Stimulated activated CD4-positive, alpha-beta T cell treated with anti-CD3 and anti-CD28 coated beads, TNF-alpha, amount 100 ng/mL, for 24 hours (primary cell): ENCODE measurements at regions not wholly inside any gene's neighbourhood (a gene's known extent, or its start where the extent isn't known, plus 50 kb on each side); places are given as distances from the start of the nearest gene placed in this dataset.
A peak's percentile ranks its signal among the peaks of the same experiment; 100 is the strongest.
"Not testable (repeated sequence)": the region's sequence is repeated elsewhere in the genome, so short reads cannot be mapped to it uniquely, and the experiment has no call there.

Experiments
- DNase-seq, 3 experiments: peaks; one replicate each; pipeline ENCODE4 v3.0.0-alpha.2; 2020; ENCODE audit warnings: low read depth in 3 of 3

GRCh38 chr13:50387051-50387581 lies 371.9 kb downstream of the KCNRG start:
- DNase-seq = peak in 2 of 3 experiments; percentile 7 to 17

GRCh38 chr13:50388481-50388880 lies 373.2 kb downstream of the KCNRG start:
- no peak for DNase-seq

- DNase-seq = no peak
Observed at GRCh38 chr13:50389726-50390125, 374.5 kb downstream of the KCNRG start.

DNA sequence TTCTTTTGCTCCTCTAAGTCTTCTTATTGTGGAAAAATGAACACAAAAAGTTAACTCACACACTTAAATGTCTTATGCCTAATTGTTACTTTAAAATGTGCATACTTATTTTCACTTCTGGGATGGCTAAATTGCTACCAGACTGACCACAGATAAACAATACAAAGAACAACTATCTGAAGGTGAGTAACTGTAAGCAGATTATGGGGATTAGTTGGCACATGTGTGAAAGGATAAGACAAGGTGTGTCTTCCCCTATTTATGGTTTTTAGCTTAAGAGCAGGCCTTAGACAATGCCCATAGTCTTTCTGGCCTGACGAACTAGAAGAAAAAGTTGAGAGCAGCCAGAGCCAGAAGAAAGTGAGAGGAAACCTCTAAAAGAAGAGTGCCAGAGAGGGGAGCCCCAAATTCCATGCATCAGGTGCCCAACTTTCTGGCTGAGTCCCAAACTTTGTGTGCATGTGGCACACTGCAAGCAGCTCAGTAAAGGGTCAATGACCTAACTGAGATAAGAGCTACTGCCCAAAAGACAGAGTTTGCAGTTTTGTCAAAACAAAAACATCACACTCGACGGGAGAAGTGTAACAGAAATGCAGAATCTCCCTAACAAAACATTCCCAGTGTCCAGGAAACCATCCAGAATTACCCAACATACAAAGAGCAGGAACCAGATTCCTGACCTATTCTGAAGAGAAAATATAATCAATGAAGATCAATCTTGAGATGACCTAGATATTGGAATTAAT lies 375.4 kb downstream of the KCNRG start:
- DNase-seq = no peak

- no peak for DNase-seq
Observed at GRCh38 chr13:50392977-50393376, 377.7 kb downstream of the KCNRG start.

GRCh38 chr13:50393628-50394027 lies 378.4 kb downstream of the KCNRG start:
- DNase-seq = no peak

DNA sequence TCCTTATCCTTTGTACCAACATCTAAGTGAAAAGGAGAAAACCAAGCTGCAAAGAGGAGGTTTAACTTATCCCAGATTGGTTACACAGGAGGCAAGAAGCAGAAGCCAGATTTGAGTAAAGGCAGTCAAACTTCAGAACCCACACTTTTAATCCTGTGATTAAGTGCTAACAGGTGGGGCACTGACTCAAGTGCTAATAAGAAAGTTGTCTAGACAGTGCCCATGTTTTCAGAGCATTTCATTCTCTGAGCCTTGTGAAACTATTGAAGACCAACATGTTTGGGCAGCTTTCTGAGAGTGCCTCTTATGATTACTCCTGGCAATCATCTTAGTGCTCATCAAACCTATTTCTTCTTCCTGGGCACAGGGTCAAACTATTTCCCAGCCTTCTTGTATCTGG lies 380.8 kb downstream of the KCNRG start:
- DNase-seq = no peak

- DNase-seq = not testable (repeated sequence)
Observed at GRCh38 chr13:50396618-50397017, 381.4 kb downstream of the KCNRG start.

DNA sequence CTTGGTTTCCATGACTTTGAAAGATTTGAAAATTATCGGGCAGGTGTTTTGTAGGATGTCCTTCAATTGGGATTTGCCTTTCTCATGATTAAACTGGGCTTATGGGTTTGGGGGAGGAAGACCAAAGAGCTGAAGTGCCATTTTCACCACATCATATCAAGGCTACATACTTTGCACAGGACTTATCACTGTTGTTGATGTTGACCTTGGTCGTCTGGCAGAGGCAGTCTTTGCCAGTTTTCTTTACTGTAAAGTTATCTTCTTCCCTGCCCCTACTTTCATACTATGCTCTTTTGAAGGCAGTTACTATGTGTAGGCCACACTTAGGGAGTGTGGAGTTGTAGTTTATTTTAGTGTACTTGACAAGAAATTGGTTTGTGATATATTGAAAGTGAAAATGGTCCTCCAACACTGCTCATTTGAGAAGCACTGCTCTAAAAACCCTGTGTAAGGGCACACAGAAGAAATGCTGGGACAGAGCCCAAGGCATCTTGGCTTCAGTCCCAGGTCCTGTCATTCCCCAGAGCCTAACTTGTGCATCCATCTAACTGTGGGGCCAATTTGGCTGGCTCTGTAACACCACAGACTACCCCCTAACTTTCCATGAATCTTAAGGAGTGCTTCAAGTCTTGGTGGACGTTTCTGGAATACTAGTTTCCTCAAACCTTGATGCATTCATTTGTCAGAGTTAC lies 384.9 kb downstream of the KCNRG start:
- DNase-seq = no peak

DNA sequence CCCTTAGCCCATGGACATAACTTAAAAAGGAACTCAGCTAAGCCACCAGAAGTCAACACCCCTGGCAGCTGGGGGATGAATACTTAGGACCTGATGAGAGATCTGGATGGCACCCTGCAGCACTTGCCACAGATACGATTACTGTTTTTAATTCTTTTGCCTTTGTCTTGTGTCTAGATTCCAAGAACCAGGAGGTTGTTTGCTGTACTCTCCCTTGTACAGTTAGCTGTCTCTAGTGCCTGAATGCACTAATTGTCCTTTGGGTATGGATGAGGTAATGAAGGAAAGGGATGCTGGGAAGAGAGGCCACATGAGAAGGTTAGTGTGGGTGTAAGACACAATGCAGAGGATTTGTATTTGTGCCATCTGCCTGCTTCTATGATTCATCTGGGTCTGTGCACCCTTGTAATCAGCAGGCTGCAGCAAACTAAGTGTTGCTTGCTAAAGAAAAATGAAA lies 385.8 kb downstream of the KCNRG start:
- no peak for DNase-seq

DNA sequence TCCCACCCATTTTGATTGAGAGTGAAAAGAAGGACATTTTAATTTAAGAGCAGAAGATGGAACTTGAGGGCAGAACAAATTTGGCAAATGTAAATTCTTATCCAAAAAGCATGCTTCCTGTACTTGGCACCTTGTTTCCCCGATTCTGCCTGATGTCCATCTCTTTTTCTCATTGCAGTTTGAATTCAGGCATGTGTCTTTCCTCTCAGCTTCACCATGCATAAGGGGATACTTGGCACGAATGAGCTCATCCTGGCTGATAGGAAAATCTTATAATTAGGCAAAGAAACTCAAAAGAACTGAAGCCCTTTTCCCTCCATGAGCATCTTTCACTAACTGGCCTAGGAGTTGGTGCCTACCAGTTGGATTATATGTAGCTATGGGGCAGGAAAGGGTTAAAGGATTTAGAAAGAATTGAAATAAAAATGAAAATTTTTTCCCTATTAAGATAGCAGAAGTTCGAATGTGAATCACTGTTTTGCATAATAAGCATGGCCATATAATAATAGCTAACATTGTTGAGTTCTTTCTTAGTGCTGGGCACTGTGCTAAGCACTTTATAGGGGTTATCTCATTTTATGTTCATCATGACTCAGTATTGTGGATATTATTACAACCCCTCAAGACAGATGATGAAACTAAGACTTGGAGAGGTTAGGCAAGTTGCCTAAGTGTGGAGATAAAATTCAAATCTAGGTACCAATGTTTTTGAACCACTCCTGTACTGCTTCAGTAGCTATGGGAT lies 386.6 kb downstream of the KCNRG start:
- no peak for DNase-seq

- no peak for DNase-seq
Observed at GRCh38 chr13:50403311-50403710, 388.1 kb downstream of the KCNRG start.

DNA sequence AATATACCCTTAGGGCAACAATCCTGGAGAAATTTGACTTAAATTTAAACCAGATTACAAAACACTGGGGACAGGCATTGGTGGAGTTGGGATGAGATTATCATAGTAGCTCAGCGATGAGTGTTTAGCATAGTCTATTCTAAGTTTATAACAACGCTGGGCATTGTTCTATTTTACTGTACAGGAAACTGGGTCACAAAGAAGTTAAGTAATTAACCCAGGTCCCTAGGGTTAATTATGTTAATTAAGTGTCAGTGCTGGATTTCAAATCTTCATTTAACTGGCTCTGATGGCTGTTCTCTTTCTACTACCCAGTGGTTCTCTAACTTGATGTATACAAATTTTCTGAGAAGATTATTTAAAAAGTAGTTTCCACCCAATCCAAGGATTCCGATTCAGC lies 388.9 kb downstream of the KCNRG start:
- DNase-seq = no peak

DNA sequence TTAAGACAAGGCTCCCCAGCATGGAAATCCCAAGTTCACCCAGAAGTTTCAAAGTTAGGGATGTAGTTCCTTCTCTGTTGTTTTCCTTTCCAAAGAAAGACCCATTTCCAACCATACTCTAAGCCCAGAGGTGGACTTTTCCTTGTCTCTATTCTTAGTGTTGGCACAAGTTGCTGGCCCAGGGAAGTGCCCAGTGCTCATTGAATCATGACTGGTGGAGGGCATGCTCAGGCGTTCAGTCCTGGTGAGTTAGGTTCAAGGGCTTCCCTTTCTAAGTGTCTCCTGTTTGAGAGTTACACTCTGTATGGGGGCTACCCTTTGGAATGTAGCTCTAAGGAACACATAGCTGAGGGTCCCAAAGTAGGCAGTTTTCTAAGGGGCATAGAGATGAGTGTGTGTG lies 389.5 kb downstream of the KCNRG start:
- DNase-seq = no peak

- DNase-seq = no peak
Observed at GRCh38 chr13:50406831-50407230, 391.6 kb downstream of the KCNRG start.

DNA sequence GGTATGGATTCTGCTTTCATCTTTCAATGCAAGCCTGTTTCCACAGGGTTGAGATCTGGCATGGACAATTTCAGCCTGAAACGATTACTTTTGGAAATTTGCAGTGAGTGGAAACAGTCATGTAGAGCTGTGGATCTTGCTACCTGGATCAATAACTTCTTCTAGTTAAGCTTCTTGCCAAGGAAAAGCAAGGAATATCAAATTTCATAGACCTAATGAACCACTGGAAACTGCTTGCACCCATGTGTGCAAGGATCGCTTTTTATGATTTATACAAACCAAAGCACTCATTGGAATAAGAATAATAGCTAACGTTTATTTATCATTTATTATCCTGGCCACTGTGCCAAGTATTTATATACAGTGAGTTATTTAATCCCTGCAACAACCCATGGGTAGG lies 392.8 kb downstream of the KCNRG start:
- DNase-seq = no peak

GRCh38 chr13:50409220-50409619 lies 394.0 kb downstream of the KCNRG start:
- no peak for DNase-seq

- DNase-seq = peak in 1 of 3 experiments; percentile 3
Observed at GRCh38 chr13:50410921-50411746, 395.9 kb downstream of the KCNRG start.

- DNase-seq = no peak
Observed at GRCh38 chr13:50412046-50412617, 396.9 kb downstream of the KCNRG start.

DNA sequence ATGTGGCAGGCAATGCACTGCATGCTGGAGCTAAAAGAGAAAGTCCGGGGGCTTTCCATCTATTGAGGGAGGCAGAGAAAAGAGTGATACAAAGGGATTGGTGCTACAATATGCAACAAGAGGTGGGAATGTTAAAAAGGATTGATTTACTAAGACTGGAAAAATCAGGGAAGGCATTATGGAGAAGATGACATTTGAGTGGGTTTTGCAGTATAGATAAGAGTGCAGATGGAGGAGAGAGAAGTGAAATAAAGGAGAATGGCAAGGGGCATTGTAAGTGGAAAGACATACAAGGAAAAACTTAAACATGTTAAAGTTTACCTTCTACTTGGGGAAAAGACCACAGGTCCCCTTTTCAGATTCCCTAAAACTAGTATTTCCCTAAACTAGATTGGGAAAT lies 399.4 kb downstream of the KCNRG start:
- no peak for DNase-seq

- no peak for DNase-seq
Observed at GRCh38 chr13:50415428-50415827, 400.2 kb downstream of the KCNRG start.
